K562 (cell line): ENCODE measurements at regions not wholly inside any gene's neighbourhood (a gene's known extent, or its start where the extent isn't known, plus 50 kb on each side); places are given as distances from the start of the nearest gene placed in this dataset.

Experiments used
- ATAC-seq: fragments of 200-7000 bp; cut with Tn5 transposase; 3 replicates; pipeline ENCODE4 v1.9.1; 2020; ENCODE audit warnings: moderate library complexity
- BruUV-seq: library from RNA; stranded (reverse); fragments of 400-500 nt; replicated peaks from 2 replicates; lab custom pipeline; 2021; lab: Mats Ljungman, UMichigan
- CTCF ChIA-PET: fragments of 300-600 bp; formaldehyde crosslinking; extraction: SDS; loops from one replicate; lab custom pipeline; 2021; ENCODE audit warnings: low intra/inter-chr PET ratio; lab: Yijun Ruan, JAX
- POLR2A ChIA-PET: fragments of 300-600, 350-650 bp; sonication (Branson Sonifier 250); formaldehyde crosslinking; extraction: SDS; loops from one replicate; lab custom pipeline; 2021; ENCODE audit warnings: antibody characterized with exemption, inconsistent platforms; lab: Yijun Ruan, JAX
- DNase-seq, 4 experiments: peaks; one replicate each; pipeline versions ENCODE4 v3.0.0 to v3.0.0-alpha.2; 2011 to 2018; ENCODE audit warnings: low spot score in 3 of 4, mixed read lengths in 3 of 4; ENCODE audit errors: extremely low read depth in 1 of 4
- FAIRE-seq: peaks from 2 replicates; lab custom pipeline; 2011; peaks lifted over from hg19 to GRCh38; lab: Jason Lieb, UNC
- H2AFZ ChIP-seq: 2 replicates; pipeline ENCODE4 v1.6.0; 2011; ENCODE audit warnings: low read depth, low read length, control low read depth, inconsistent platforms
- H3K27ac ChIP-seq: fragments of 200-600 bp; 3 replicates; pipeline ENCODE4 v1.8.0; 2011; ENCODE audit warnings: low read depth, mild to moderate bottlenecking, control low read depth, inconsistent platforms, low read length, moderate library complexity, mixed read lengths; ENCODE audit errors: extremely low read depth
- H3K27me3 ChIP-seq, 2 experiments: fragments of 300-600 bp in 1 of 2; 2 replicates in 1 of 2; 3 replicates in 1 of 2; pipeline versions ENCODE4 v1.6.0 to v1.8.0; 2011; ENCODE audit warnings: inconsistent platforms in 2 of 2, low read length in 2 of 2, mild to moderate bottlenecking in 1 of 2, mixed read lengths in 1 of 2, moderate library complexity in 1 of 2; ENCODE audit not compliant: control insufficient read depth in 2 of 2, insufficient read depth in 2 of 2
- H3K36me3 ChIP-seq: fragments of 300-600 bp; 3 replicates; pipeline ENCODE4 v1.8.0; 2011; ENCODE audit warnings: mild to moderate bottlenecking, low read length, inconsistent platforms; ENCODE audit not compliant: control insufficient read depth, insufficient read depth
- H3K4me1 ChIP-seq, 2 experiments: fragments of 200-600 bp in 1 of 2; replicated peaks in 1 of 2; 2 replicates in 1 of 2; 3 replicates in 1 of 2; pipeline versions ENCODE4 v1.5.1 to v1.8.0; 2011; ENCODE audit warnings: inconsistent platforms in 2 of 2, low read length in 2 of 2, mild to moderate bottlenecking in 1 of 2, mixed read lengths in 1 of 2, moderate library complexity in 1 of 2; ENCODE audit not compliant: control insufficient read depth in 2 of 2, insufficient read depth in 2 of 2
- H3K4me2 ChIP-seq: 2 replicates; pipeline ENCODE4 v1.6.1; 2011; ENCODE audit warnings: low read length, control low read depth, inconsistent platforms, mixed read lengths; ENCODE audit not compliant: insufficient read depth
- H3K4me3 ChIP-seq: fragments of 200-600 bp; sonication (generic), shearing (Covaris generic); 2 replicates; pipeline ENCODE4 v1.5.1; 2016; ENCODE audit warnings: control low read depth, inconsistent platforms
- H3K79me2 ChIP-seq: fragments of 200-600 bp; 3 replicates; pipeline ENCODE4 v1.8.0; 2011; ENCODE audit warnings: low read length, inconsistent platforms; ENCODE audit not compliant: control insufficient read depth, insufficient read depth
- H3K9ac ChIP-seq, 2 experiments: 2 replicates each; pipeline versions ENCODE4 v1.6.0 to v1.6.1; 2011; ENCODE audit warnings: low read depth in 2 of 2, low read length in 2 of 2, control low read depth in 1 of 2, inconsistent platforms in 1 of 2, mild to moderate bottlenecking in 1 of 2, mixed read lengths in 1 of 2; ENCODE audit not compliant: insufficient read depth in 1 of 2
- H3K9me1 ChIP-seq: one replicate; pipeline ENCODE4 v1.6.0; 2011; ENCODE audit warnings: inconsistent platforms, mild to moderate bottlenecking, low read length, moderate library complexity; ENCODE audit not compliant: control insufficient read depth, insufficient read depth
- H3K9me3 ChIP-seq: replicated peaks from 2 replicates; pipeline ENCODE4 v1.5.1; 2011; ENCODE audit warnings: low read depth, low read length, inconsistent platforms; ENCODE audit not compliant: control insufficient read depth, insufficient read depth
- H4K20me1 ChIP-seq: replicated peaks from 2 replicates; pipeline ENCODE4 v1.6.1; 2011; ENCODE audit warnings: low read length, inconsistent platforms, mixed read lengths; ENCODE audit not compliant: control insufficient read depth, insufficient read depth
- BCOR ChIP-seq: fragments of 450-650 bp; IDR thresholded peaks from 2 replicates; pipeline ENCODE4 v1.6.1; 2016
- HBP1 ChIP-seq: fragments of 450-650 bp; formaldehyde crosslinking; IDR thresholded peaks from 2 replicates; pipeline ENCODE4 v1.4.0; 2022; ENCODE audit warnings: missing genetic modification characterization
- KLF16 ChIP-seq: IDR thresholded peaks from 2 replicates; pipeline ENCODE4 v1.6.1; 2016; ENCODE audit warnings: antibody characterized with exemption
- NFIC ChIP-seq: fragments of 450-650 bp; IDR thresholded peaks from 2 replicates; pipeline ENCODE4 v1.6.1; 2017; ENCODE audit warnings: mild to moderate bottlenecking, inconsistent platforms
- NUFIP1 ChIP-seq: fragments of 450-650 bp; IDR thresholded peaks from 2 replicates; pipeline ENCODE4 v1.6.1; 2018; ENCODE audit not compliant: partially characterized antibody
- RAD51 ChIP-seq: fragments of 450-650 bp; IDR thresholded peaks from 2 replicates; pipeline ENCODE4 v1.7.1; 2016; ENCODE audit warnings: low read depth, mild to moderate bottlenecking, borderline replicate concordance
- SETDB1 ChIP-seq: IDR thresholded peaks from one replicate; pipeline ENCODE4 v1.6.1; 2012; ENCODE audit warnings: low read length, control low read depth, inconsistent platforms
- TFAM ChIP-seq: fragments of 250-450 bp; sonication (Bioruptor Pico); conservative IDR thresholded peaks from 2 replicates; pipeline ENCODE4 v1.5.0; 2021; ENCODE audit warnings: mild to moderate bottlenecking, moderate library complexity
- ZKSCAN3 ChIP-seq: fragments of 250-450 bp; sonication (Bioruptor Pico); IDR thresholded peaks from 2 replicates; pipeline ENCODE4 v1.4.0; 2020
- ZNF780A ChIP-seq: fragments of 250-450 bp; sonication (Bioruptor Pico); IDR thresholded peaks from 2 replicates; pipeline ENCODE4 v1.5.0; 2021; ENCODE audit warnings: mild to moderate bottlenecking
- WGBS: fragments of 100-300 bp; shearing (Covaris generic); methylation state at CpG from one replicate; pipeline ENCODE4 v1.1.6; 2016; ENCODE audit warnings: low coverage, mixed read lengths; ENCODE audit not compliant: insufficient coverage; ENCODE audit errors: missing lambda C conversion rate; 5-methylcytosine and 5-hydroxymethylcytosine counted together
- in situ Hi-C: fragments of 300-500 bp; cut with MboI; formaldehyde crosslinking; loops from 4 replicates; pipeline ENCODE4 v1.15.0; 2018; ENCODE audit warnings: inconsistent platforms, mixed read lengths
- intact Hi-C: fragments of 100-400 bp; cut with micrococcal nuclease; formaldehyde crosslinking; loops from 2 replicates; pipeline ENCODE4 v1.14.2; 2022
- TF ChIP-seq, protein P1 (sequence below): sonication (generic); formaldehyde crosslinking; IDR thresholded peaks from 2 replicates; pipeline ENCODE4 v1.8.0; 2023; ENCODE audit warnings: mild to moderate bottlenecking, missing genetic modification reagents
- TF ChIP-seq, protein P2 (sequence below): sonication (generic); formaldehyde crosslinking; IDR thresholded peaks from 2 replicates; pipeline ENCODE4 v1.8.0; 2022; ENCODE audit warnings: missing genetic modification reagents, mild to moderate bottlenecking, borderline replicate concordance
- TF ChIP-seq, protein P3 (sequence below): fragments of 450-650 bp; formaldehyde crosslinking; IDR thresholded peaks from 2 replicates; pipeline ENCODE4 v1.4.0; 2020; ENCODE audit warnings: mild to moderate bottlenecking, moderate library complexity
- TF ChIP-seq, protein P4 (sequence below), 2 experiments: IDR thresholded peaks; 2 replicates each; pipeline ENCODE4 v1.6.1; 2011; ENCODE audit warnings: borderline replicate concordance in 1 of 2, control low read depth in 1 of 2, low read depth in 1 of 2, low read length in 1 of 2, mild to moderate bottlenecking in 1 of 2, mixed read lengths in 1 of 2, moderate library complexity in 1 of 2; ENCODE audit not compliant: insufficient read depth in 1 of 2, insufficient read length in 1 of 2, poor library complexity in 1 of 2, severe bottlenecking in 1 of 2; ENCODE audit errors: extremely low read depth in 1 of 2

- TF ChIP-seq, protein P1, sequence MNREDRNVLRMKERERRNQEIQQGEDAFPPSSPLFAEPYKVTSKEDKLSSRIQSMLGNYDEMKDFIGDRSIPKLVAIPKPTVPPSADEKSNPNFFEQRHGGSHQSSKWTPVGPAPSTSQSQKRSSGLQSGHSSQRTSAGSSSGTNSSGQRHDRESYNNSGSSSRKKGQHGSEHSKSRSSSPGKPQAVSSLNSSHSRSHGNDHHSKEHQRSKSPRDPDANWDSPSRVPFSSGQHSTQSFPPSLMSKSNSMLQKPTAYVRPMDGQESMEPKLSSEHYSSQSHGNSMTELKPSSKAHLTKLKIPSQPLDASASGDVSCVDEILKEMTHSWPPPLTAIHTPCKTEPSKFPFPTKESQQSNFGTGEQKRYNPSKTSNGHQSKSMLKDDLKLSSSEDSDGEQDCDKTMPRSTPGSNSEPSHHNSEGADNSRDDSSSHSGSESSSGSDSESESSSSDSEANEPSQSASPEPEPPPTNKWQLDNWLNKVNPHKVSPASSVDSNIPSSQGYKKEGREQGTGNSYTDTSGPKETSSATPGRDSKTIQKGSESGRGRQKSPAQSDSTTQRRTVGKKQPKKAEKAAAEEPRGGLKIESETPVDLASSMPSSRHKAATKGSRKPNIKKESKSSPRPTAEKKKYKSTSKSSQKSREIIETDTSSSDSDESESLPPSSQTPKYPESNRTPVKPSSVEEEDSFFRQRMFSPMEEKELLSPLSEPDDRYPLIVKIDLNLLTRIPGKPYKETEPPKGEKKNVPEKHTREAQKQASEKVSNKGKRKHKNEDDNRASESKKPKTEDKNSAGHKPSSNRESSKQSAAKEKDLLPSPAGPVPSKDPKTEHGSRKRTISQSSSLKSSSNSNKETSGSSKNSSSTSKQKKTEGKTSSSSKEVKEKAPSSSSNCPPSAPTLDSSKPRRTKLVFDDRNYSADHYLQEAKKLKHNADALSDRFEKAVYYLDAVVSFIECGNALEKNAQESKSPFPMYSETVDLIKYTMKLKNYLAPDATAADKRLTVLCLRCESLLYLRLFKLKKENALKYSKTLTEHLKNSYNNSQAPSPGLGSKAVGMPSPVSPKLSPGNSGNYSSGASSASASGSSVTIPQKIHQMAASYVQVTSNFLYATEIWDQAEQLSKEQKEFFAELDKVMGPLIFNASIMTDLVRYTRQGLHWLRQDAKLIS (CRISPR knock-in tag), result no peak
- TF ChIP-seq SETDB1 (no peak), BCOR (no peak), NUFIP1 (no peak), TFAM (no peak)
- TF ChIP-seq, all 486 proteins: peak for 0
These were observed 285.2 kb upstream of the FZD8 start (continued) for GRCh38 chr10:35927341-35927740.

GRCh38 chr10:35926846-35927245 lies 284.8 kb upstream of the FZD8 start:
- Histone ChIP-seq H3K36me3 (no peaks in the 10 kb centered on the region), H3K4me2 (no peak overlapping the region), H4K20me1 (no peaks in the 10 kb centered on the region), H3K27me3 (no peaks in the 10 kb centered on the region), H3K4me3 (no peak overlapping the region), H3K27ac (no peak overlapping the region), H3K79me2 (no peaks in the 10 kb centered on the region), H2AFZ (no peak overlapping the region), H3K4me1 (no peaks in the 10 kb centered on the region), H3K9ac (no peak overlapping the region), H3K9me3 (no peaks in the 10 kb centered on the region), H3K9me1 (no peaks in the 10 kb centered on the region)
- ChIA-PET POLR2A (no interaction called here), CTCF (no interaction called here)
- no peak for ATAC-seq
- in situ Hi-C loops (no loop called here), intact Hi-C loops (no loop called here)
- no peak for FAIRE-seq
- 0% methylated on average over 1 of the region's 1 CpG for WGBS
- BruUV-seq, result no TSS peak
- DNase-seq, result no peak
- TF ChIP-seq RAD51 (no peak), HBP1 (no peak), NFIC (no peak), ZKSCAN3 (CRISPR knock-in tag) (no peak), ZNF780A (CRISPR knock-in tag) (no peak), KLF16 (no peak)
- TF ChIP-seq, protein P2, sequence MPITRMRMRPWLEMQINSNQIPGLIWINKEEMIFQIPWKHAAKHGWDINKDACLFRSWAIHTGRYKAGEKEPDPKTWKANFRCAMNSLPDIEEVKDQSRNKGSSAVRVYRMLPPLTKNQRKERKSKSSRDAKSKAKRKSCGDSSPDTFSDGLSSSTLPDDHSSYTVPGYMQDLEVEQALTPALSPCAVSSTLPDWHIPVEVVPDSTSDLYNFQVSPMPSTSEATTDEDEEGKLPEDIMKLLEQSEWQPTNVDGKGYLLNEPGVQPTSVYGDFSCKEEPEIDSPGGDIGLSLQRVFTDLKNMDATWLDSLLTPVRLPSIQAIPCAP (CRISPR knock-in tag), result no peak
- TF ChIP-seq, protein P3, sequence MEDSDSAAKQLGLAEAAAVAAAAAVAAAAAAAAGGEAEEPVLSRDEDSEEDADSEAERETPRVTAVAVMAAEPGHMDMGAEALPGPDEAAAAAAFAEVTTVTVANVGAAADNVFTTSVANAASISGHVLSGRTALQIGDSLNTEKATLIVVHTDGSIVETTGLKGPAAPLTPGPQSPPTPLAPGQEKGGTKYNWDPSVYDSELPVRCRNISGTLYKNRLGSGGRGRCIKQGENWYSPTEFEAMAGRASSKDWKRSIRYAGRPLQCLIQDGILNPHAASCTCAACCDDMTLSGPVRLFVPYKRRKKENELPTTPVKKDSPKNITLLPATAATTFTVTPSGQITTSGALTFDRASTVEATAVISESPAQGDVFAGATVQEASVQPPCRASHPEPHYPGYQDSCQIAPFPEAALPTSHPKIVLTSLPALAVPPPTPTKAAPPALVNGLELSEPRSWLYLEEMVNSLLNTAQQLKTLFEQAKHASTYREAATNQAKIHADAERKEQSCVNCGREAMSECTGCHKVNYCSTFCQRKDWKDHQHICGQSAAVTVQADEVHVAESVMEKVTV (CRISPR knock-in tag), result no peak
- TF ChIP-seq, protein P4, sequence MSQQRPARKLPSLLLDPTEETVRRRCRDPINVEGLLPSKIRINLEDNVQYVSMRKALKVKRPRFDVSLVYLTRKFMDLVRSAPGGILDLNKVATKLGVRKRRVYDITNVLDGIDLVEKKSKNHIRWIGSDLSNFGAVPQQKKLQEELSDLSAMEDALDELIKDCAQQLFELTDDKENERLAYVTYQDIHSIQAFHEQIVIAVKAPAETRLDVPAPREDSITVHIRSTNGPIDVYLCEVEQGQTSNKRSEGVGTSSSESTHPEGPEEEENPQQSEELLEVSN (IDR thresholded peaks at IDR 0.05; ENCODE audit: borderline replicate concordance in 1 of 2, extremely low read depth in 1 of 2, insufficient read depth in 1 of 2, insufficient read length in 1 of 2, low read depth in 1 of 2, low read length in 1 of 2, poor library complexity in 1 of 2, severe bottlenecking in 1 of 2), result no peak
